ENCODE measurements at regions not wholly inside any gene's neighbourhood (a gene's known extent, or its start where the extent isn't known, plus 50 kb on each side); places are given as distances from the start of the nearest gene placed in this dataset.
"Not testable (repeated sequence)": the region's sequence is repeated elsewhere in the genome, so short reads cannot be mapped to it uniquely, and the experiment has no call there.

- DNase-seq (ENCODE audit: low read depth): no peak
These were observed 341.0 kb downstream of the TCERG1L start for GRCh38 chr10:130970341-130971122.

- DNase-seq (ENCODE audit: low read depth): no peak
These were observed 340.4 kb downstream of the TCERG1L start for GRCh38 chr10:130971123-130971435.

GRCh38 chr10:130973127-130973839 is 338.2 kb downstream of the TCERG1L start:
- DNase-seq (ENCODE audit: low read depth): no peak

GRCh38 chr10:130974166-130974565 is 337.4 kb downstream of the TCERG1L start:
- no peak for DNase-seq (ENCODE audit: low read depth)

DNA sequence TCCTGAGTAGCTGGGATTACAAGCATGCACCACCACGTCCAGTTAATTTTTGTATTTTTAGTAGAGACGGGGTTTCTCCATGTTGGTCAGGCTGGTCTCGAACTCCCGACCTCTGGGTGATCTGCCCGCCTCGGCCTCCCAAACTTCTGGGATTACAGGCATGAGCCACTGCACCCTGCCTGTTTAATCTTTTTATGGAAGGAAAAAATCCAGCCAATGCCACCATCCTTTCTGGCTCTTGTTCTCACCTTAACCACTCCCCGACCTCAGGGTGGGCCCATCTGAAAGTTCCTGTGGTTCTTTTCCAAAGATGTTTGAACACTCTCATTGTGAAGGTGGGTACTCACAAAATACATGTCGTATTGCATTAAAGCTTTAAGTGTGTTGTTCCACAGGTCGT is 336.2 kb downstream of the TCERG1L start:
- not testable (repeated sequence) for DNase-seq (ENCODE audit: low read depth)

GRCh38 chr10:130982802-130983201 is 328.7 kb downstream of the TCERG1L start:
- DNase-seq (ENCODE audit: low read depth): no peak

- DNase-seq (ENCODE audit: low read depth): no peak
These were observed 327.8 kb downstream of the TCERG1L start for GRCh38 chr10:130983749-130984148.

- DNase-seq (ENCODE audit: low read depth): no peak
These were observed 326.8 kb downstream of the TCERG1L start for GRCh38 chr10:130984686-130985085.

DNA sequence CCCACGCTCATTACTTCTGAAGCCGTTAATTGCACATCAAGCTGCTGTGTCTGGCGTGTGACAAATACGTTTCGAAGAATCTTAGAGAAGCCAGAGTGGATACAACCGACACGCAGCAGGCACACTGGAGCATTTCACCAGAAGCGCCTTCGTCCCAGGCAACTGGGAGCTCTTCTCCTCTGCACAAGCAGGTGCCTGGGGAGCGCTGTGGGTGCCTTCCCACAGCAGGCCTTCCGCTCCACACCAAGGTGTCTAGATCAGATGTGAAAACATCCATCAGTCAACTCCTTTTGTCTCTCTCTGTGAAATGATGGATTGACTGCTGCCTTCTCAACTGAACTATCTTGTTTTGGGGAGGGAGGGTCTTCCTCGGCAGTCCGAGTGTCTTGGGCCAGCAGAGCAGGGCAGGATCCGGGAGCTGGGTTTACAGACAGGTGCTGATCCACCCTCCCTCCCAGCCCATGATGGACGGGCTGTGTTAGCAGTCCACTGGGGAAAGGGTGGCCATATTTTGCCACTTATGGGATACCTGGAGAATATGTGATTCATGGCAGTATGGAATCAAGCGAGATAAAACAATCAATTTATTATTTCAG is 326.3 kb downstream of the TCERG1L start:
- DNase-seq (ENCODE audit: low read depth): no peak

GRCh38 chr10:130986846-130987245 is 324.7 kb downstream of the TCERG1L start:
- no peak for DNase-seq (ENCODE audit: low read depth)

- DNase-seq (ENCODE audit: low read depth): no peak
These were observed 324.1 kb downstream of the TCERG1L start for GRCh38 chr10:130987401-130987800.

DNA sequence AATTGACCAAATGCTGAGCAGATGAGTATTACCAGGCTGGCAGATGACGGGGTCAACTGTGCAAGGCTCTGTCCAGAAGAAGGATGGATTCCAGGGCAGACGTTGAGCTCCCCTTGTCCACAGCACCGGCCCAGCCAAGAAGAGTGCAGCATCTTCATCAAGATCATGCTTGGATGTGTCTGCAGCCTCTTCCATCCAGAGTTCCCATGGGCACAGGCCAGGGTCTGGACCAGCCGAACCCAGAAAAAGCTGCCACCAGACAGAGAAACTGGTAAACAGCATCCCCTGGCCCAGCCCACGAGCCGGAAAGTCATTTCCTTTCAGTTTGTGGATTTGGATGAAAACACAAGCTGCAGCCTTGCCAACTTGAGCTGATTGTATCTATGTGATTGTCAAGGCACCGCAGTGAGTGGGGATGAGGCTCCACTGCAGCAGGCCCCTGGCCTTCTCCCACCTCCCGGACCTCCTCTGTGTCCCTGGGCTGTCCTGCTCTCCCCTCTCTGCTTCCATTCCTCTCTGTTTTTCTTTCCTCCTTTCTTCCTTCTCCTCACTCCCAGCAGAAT is 321.8 kb downstream of the TCERG1L start:
- DNase-seq (ENCODE audit: low read depth): no peak

DNA sequence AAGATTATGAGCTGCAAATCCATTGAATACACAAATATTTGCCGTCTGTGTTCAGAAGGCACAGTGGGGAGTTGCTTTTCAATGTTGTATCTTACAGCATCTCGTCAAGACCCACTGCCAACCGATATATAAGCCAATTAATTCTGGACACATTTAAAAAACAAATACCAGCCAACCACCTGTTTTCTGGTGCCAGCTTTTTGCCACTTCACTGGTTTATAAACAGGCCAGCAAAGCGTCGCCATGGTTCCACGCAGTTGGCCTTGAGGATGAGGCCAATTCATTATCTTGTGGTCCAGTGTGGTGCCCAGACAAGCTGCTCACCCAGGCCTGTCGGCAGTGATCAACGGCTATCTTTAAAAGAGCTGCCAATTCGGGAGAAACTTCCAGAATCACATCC is 321.0 kb downstream of the TCERG1L start:
- no peak for DNase-seq (ENCODE audit: low read depth)

GRCh38 chr10:130992802-130993523 is 318.6 kb downstream of the TCERG1L start:
- DNase-seq (ENCODE audit: low read depth): no peak

DNA sequence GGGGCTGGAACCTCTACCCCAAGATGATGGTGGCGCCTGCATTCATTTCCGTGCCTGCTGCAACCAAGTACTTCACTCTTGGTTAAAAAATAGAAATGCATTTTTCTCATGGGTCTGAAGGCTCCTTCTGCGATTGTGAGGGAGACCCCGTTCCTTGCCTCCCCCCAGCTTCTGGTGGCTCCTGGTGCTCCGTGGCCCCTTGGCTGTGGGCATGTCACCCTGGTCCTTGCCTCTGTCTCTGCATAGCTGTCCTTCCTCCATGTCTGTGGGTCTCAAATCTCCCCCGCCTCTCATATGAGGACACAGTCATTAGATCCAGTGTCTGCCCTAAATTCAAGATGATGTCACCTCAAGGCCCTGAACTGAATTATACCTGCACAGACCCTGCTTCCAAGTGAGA is 317.9 kb downstream of the TCERG1L start:
- DNase-seq (ENCODE audit: low read depth): no peak

DNA sequence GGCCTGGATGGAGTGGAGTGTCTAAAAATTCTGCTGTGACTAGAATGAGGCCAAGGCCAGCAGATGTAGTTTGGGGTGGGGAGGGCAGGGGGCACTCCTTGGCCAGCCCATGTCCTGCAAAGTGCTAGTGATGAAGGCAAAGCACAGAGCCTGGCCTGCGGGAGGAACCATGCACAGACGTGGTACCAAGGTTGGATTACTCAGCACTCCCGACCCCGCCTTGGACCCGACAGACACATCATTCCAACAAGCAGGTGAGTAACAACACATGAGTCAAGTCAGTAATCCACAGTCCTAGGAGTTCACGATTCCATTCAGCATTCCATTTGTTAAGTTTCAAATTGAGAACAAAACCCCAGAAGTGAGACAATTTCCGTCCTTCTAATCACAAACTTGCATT is 317.3 kb downstream of the TCERG1L start:
- DNase-seq (ENCODE audit: low read depth): no peak

DNA sequence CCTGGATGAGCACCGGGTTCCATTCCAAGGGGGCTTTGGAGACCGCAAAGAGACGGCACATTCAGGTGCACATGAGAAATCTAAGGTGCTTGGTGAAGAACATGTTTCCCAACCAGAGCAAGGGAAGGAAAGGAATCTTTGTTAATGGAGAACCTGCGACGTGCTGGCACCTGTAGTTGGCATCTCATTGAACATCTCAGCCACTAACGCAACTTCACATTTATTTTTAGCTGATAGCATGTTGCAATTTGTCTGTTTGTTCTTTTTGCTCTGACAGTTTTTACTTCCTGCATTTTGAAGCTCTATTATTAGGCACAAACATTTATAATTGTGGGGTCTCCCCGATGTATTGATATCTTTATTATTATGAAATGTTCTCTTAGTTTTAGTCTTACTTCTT is 316.7 kb downstream of the TCERG1L start:
- no peak for DNase-seq (ENCODE audit: low read depth)

DNA sequence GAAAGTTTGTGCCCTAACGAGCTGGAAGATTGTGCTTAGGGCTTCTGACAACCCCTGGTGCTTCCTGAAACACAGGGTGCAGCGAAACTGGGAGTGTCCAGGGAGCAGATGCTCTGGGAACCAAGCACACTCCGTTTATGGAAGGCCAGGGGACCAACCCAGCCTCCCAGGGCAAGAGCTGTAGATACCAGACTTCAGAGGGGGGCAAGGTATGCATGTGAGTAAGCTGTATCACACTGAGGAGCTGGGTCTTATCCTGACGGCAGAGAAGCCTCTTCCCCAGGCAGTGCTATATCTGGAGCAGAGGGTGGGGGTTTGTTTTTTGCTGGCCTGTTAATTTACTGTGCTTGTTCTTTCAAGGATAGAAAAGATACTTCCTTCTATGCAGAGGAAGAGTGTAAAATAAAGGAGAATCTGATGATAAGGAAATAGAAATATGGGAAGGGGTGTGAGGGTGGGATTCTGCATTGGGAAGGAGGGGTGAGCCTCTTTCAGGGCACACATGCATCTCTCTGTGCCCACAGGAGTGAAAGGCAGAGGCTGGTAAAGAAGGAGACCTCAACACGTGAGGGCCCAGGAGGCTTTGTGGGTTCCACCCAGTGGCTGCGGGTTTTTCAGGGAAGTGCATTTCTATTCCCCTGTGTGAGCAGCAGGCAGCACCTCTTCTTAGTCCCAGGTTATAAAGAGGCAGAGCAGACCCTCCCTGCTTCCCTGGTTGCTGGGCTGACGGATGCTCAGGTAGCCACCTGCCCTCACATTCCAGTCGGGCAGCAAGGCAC is 314.1 kb downstream of the TCERG1L start:
- DNase-seq (ENCODE audit: low read depth): no peak

GRCh38 chr10:130998046-130998435 is 313.5 kb downstream of the TCERG1L start:
- no peak for DNase-seq (ENCODE audit: low read depth)

DNA sequence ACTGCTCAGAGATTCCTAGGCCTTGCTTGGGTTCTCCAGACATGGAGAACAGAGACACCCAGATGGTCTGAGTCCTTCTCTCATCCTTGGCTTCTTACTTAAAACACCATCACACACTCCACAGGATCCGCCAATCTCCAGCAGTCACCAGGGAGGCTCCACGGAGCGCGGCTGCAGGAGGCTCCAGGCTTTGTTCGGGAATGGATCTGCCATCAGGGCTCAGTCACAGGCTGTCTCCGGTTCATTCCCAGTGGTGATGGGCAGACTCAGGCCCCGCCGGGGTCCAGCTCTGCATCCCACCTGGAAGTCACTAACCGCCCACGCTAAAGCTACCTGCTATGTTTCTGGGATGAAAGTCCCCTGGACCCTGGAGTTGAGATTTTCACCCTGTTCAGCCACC is 312.9 kb downstream of the TCERG1L start:
- no peak for DNase-seq (ENCODE audit: low read depth)

- DNase-seq (ENCODE audit: low read depth): no peak
These were observed 311.9 kb downstream of the TCERG1L start for GRCh38 chr10:130999376-131000202.
